ENCODE measurements at regions not wholly inside any gene's neighbourhood (a gene's known extent, or its start where the extent isn't known, plus 50 kb on each side); places are given as distances from the start of the nearest gene placed in this dataset.

DNA sequence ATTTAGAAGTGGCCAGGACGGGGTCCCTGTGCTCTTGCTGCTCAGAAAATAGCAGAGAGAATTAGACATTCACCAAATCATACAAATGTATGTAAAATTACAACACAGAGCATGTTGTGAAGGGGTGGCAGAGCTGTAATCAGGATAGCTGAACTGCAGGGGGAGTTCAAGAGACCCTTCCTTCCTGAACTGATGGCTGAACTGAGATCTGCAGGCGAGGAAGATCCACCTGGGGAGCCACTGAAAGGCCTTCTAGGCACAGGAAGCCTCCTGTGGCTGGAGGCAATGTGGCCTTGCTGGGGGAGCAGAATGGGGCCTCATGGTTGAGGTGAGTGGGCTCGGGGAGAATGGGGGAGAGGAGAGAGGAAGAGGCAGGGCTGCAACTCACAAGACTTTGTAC, 216.5 kb downstream of the PRDM2 start:
- TF ChIP-seq ZNF302 (CRISPR knock-in tag; IDR thresholded peaks at IDR 0.05) (no peak), HOXB5 (CRISPR knock-in tag; IDR thresholded peaks at IDR 0.05) (no peak), GATA3 (IDR thresholded peaks at IDR 0.05; ENCODE audit: borderline replicate concordance) (no peak), CEBPB (IDR thresholded peaks at IDR 0.05) (no peak), TFCP2L1 (CRISPR knock-in tag; IDR thresholded peaks at IDR 0.05) (no peak), CHD2 (IDR thresholded peaks at IDR 0.05; ENCODE audit: low read length, partially characterized antibody) (no peak), HOXA7 (CRISPR knock-in tag; IDR thresholded peaks at IDR 0.05) (no peak), BHLHE40 (IDR thresholded peaks at IDR 0.05; ENCODE audit: low read depth, low read length) (no peak), HDAC2 (IDR thresholded peaks at IDR 0.05) (no peak)
- TF ChIP-seq, protein P1, sequence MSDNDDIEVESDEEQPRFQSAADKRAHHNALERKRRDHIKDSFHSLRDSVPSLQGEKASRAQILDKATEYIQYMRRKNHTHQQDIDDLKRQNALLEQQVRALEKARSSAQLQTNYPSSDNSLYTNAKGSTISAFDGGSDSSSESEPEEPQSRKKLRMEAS (IDR thresholded peaks at IDR 0.05) = no peak
- TF ChIP-seq, protein P2, sequence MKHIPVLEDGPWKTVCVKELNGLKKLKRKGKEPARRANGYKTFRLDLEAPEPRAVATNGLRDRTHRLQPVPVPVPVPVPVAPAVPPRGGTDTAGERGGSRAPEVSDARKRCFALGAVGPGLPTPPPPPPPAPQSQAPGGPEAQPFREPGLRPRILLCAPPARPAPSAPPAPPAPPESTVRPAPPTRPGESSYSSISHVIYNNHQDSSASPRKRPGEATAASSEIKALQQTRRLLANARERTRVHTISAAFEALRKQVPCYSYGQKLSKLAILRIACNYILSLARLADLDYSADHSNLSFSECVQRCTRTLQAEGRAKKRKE (CRISPR knock-in tag; IDR thresholded peaks at IDR 0.05; ENCODE audit: low read depth) = no peak
- TF ChIP-seq, protein P3, sequence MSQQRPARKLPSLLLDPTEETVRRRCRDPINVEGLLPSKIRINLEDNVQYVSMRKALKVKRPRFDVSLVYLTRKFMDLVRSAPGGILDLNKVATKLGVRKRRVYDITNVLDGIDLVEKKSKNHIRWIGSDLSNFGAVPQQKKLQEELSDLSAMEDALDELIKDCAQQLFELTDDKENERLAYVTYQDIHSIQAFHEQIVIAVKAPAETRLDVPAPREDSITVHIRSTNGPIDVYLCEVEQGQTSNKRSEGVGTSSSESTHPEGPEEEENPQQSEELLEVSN (IDR thresholded peaks at IDR 0.05; ENCODE audit: borderline replicate concordance, low read depth) = no peak
- no peak overlapping the region for H3K4me2 ChIP-seq
- ChIA-PET POLR2A (no interaction called here), CTCF (no interaction called here)
- H3K9me3 ChIP-seq = no peaks in the 10 kb centered on the region
- 0% methylated on average over 3 of the region's 3 CpGs for WGBS (ENCODE audit: missing lambda C conversion rate)
- ATAC-seq (no peak), FAIRE-seq (no peak), DNase-seq (ENCODE audit: low read depth in 1 of 2, low spot score in 1 of 2) (no peak)
- H3K27ac ChIP-seq = no peak overlapping the region
- no peak overlapping the region for H3K4me3 ChIP-seq
- H3K4me1 ChIP-seq = no peaks in the 10 kb centered on the region

DNA sequence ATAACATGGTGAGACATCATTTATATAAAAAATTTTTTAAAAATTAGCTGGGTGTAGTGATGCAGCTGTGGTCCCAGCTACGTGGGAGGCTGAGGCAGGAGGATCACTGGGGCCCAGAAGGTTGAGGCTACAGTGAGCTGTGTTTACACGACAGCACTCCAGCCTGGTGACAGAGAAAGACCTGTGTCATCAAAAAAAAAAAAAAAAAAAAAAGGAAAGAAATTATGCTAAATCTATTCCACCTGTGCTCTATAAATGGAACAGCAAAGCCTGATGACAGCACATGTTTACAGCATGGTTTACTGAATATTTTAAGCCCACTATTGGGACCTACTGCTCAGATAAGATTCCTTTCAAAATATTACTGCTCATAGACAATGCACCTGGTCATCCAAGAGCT, 217.6 kb downstream of the PRDM2 start:
- WGBS (ENCODE audit: missing lambda C conversion rate) = 0% methylated on average over 2 of the region's 2 CpGs
- TF ChIP-seq RNF2 (IDR thresholded peaks at IDR 0.05; ENCODE audit: borderline replicate concordance, low read depth) (no peak), ZSCAN20 (CRISPR knock-in tag; IDR thresholded peaks at IDR 0.05) (no peak), MYC (IDR thresholded peaks at IDR 0.05; ENCODE audit: borderline replicate concordance, low read length) (no peak), HOXB5 (CRISPR knock-in tag; IDR thresholded peaks at IDR 0.05) (no peak), FOSB (CRISPR knock-in tag; IDR thresholded peaks at IDR 0.05) (no peak), MAFK (IDR thresholded peaks at IDR 0.05; ENCODE audit: partially characterized antibody) (no peak), NR3C1 (IDR thresholded peaks at IDR 0.05) (no peak), HOXA7 (CRISPR knock-in tag; IDR thresholded peaks at IDR 0.05) (no peak), FOXS1 (CRISPR knock-in tag; IDR thresholded peaks at IDR 0.05) (no peak), CHD2 (IDR thresholded peaks at IDR 0.05; ENCODE audit: low read length, partially characterized antibody) (no peak), CHD4 (IDR thresholded peaks at IDR 0.05; ENCODE audit: borderline replicate concordance) (no peak), KDM5A (IDR thresholded peaks at IDR 0.05) (no peak), SREBF2 (IDR thresholded peaks at IDR 0.05) (no peak), RARB (CRISPR knock-in tag; IDR thresholded peaks at IDR 0.05) (no peak), JUNB (IDR thresholded peaks at IDR 0.05) (no peak)
- TF ChIP-seq, protein P1 (IDR thresholded peaks at IDR 0.05) = no peak
- TF ChIP-seq, protein P4, sequence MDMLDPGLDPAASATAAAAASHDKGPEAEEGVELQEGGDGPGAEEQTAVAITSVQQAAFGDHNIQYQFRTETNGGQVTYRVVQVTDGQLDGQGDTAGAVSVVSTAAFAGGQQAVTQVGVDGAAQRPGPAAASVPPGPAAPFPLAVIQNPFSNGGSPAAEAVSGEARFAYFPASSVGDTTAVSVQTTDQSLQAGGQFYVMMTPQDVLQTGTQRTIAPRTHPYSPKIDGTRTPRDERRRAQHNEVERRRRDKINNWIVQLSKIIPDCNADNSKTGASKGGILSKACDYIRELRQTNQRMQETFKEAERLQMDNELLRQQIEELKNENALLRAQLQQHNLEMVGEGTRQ (IDR thresholded peaks at IDR 0.05) = no peak
- TF ChIP-seq, protein P5, sequence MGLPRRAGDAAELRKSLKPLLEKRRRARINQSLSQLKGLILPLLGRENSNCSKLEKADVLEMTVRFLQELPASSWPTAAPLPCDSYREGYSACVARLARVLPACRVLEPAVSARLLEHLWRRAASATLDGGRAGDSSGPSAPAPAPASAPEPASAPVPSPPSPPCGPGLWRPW (IDR thresholded peaks at IDR 0.05) = no peak
- ATAC-seq = no peak
- H3K4me2 ChIP-seq = no peak overlapping the region
- H3K4me1 ChIP-seq = no peaks in the 10 kb centered on the region
- CTCF ChIA-PET = interaction anchor here (0.6 kb wide), 1 partner anchor 1116 kb away, joined by 3 read pairs; no protein-coding TSS in a partner anchor
- H3K9me3 ChIP-seq = no peaks in the 10 kb centered on the region
- no peak overlapping the region for H3K4me3 ChIP-seq
- POLR2A ChIA-PET = no interaction called here
- no peak for FAIRE-seq
- no peak overlapping the region for H3K27ac ChIP-seq
- DNase-seq (ENCODE audit: low read depth in 1 of 2, low spot score in 1 of 2) = no peak
